ENCODE measurements at regions not wholly inside any gene's neighbourhood (a gene's known extent, or its start where the extent isn't known, plus 50 kb on each side); places are given as distances from the start of the nearest gene placed in this dataset.

DNA sequence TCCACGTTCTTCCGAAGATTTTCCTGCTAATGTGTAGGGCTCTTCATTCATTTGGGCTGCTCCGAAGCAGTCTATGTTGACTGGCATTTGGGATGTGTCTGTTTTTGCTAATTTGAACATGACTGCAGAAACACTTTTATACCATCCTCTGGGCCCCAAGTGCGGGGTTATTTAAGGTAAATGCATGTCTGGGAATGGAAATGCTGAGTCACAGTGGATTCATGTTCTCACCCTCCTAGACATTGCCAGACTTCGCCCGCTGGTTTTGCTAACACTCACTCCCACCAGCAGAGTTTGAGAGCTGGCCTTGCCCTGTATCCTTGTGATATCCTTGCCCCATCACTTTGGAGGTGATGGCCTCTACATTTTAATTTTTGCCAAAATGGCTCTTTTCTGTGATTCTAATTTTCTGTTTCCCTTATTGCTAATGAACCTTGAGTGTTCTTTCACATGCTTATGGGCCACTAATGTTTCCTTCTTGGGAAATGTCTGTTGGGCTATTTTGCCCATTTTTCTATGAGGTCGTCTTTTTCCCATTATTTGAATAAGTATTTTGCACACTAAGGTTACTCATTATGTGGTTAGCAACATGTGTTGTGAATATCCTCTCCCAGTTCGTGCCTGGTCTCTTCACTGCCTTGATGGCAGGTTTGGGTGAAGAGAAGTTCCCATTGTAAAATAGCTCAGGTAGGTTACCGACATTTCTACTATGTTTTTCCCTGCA is 204.1 kb downstream of the GLI2 start:
- no peak for TF ChIP-seq POLR2A (IDR thresholded peaks at IDR 0.05)
- TF ChIP-seq, protein P1, sequence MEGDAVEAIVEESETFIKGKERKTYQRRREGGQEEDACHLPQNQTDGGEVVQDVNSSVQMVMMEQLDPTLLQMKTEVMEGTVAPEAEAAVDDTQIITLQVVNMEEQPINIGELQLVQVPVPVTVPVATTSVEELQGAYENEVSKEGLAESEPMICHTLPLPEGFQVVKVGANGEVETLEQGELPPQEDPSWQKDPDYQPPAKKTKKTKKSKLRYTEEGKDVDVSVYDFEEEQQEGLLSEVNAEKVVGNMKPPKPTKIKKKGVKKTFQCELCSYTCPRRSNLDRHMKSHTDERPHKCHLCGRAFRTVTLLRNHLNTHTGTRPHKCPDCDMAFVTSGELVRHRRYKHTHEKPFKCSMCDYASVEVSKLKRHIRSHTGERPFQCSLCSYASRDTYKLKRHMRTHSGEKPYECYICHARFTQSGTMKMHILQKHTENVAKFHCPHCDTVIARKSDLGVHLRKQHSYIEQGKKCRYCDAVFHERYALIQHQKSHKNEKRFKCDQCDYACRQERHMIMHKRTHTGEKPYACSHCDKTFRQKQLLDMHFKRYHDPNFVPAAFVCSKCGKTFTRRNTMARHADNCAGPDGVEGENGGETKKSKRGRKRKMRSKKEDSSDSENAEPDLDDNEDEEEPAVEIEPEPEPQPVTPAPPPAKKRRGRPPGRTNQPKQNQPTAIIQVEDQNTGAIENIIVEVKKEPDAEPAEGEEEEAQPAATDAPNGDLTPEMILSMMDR (IDR thresholded peaks at IDR 0.05), result no peak
